ENCODE measurements at regions not wholly inside any gene's neighbourhood (a gene's known extent, or its start where the extent isn't known, plus 50 kb on each side); places are given as distances from the start of the nearest gene placed in this dataset.
"Not testable (repeated sequence)": the region's sequence is repeated elsewhere in the genome, so short reads cannot be mapped to it uniquely, and the experiment has no call there.

DNA sequence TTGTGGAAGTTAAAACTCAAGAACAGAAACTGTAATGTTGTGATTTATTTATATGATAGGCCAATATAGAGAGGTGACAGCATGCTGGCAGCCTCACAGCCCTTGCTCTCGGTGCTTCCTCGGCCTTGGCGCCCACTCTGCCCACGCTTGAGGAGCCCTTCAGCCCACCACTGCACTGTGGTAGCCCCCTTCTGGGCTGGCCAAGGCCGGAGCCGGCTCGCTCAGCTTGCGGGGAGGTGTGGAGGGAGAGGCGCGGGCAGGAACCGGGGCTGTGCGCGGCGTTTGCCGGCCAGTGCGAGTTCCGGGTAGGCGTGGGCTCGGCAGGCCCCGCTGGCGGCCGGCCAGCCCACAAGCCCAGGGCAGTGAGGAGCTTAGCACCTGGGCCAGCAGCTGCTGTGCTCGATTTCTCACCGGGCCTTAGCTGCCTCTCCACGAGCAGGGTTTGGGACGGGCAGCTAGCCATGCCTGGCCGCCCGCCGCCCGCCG lies 65.8 kb upstream of the SLC8A3 start (continued):
- TF ChIP-seq CHD2 (IDR thresholded peaks at IDR 0.05; ENCODE audit: low read length, partially characterized antibody), result no peak
- TF ChIP-seq PBX3 (IDR thresholded peaks at IDR 0.05), result no peak
- TF ChIP-seq FOXJ3 (CRISPR knock-in tag; IDR thresholded peaks at IDR 0.05), result no peak
- TF ChIP-seq TCF12 (IDR thresholded peaks at IDR 0.05), result no peak
- no peak for TF ChIP-seq FOXM1 (IDR thresholded peaks at IDR 0.05; ENCODE audit: low read depth)
- TF ChIP-seq NRF1 (IDR thresholded peaks at IDR 0.05; ENCODE audit: low read depth, low read length), result no peak
- TF ChIP-seq YY1 (IDR thresholded peaks at IDR 0.05; ENCODE audit: low read depth), result no peak

- H3K9me2 ChIP-seq; H3K9me3 ChIP-seq; H2AFZ ChIP-seq (ENCODE audit: low read depth); H4K20me1 ChIP-seq (ENCODE audit: insufficient read depth); DNase-seq; H3K4me3 ChIP-seq (ENCODE audit: low read depth in 2 of 2, low read length in 1 of 2); H3K9ac ChIP-seq; H3K4me1 ChIP-seq (ENCODE audit: control insufficient read depth in 1 of 2, insufficient read depth in 2 of 2, low read depth in 1 of 2, low read length in 1 of 2); H3F3A ChIP-seq (replicated peaks; ENCODE audit: insufficient read depth); POLR2A ChIA-PET; H3K27ac ChIP-seq (ENCODE audit: low read depth in 2 of 2, low read length in 1 of 2); H3K27me3 ChIP-seq (ENCODE audit: insufficient read depth); H3K79me2 ChIP-seq (ENCODE audit: insufficient read depth); H3K4me2 ChIP-seq; H3K36me3 ChIP-seq (replicated peaks in 1 of 2; ENCODE audit: control insufficient read depth in 1 of 2, insufficient read depth in 2 of 2, low read length in 1 of 2): not testable (repeated sequence)
- CTCF ChIA-PET, result interaction anchor here (0.7 to 0.9 kb wide), 2 partner anchors 24 to 180 kb away, joined by 3 read pairs; no protein-coding TSS in a partner anchor
- WGBS (ENCODE audit: low lambda C conversion rate), result 90% methylated on average over 4 of the region's 4 CpGs
Observed at GRCh38 chr14:70253547-70253946, 64.8 kb upstream of the SLC8A3 start.

GRCh38 chr14:70245026-70245425 lies 56.3 kb upstream of the SLC8A3 start:
- no peaks in the 10 kb centered on the region for H3F3A ChIP-seq (replicated peaks; ENCODE audit: insufficient read depth)
- POLR2A ChIA-PET, result no interaction called here
- 72% methylated on average over 2 of the region's 2 CpGs for WGBS (ENCODE audit: low lambda C conversion rate)
- no peak for TF ChIP-seq PBX3 (IDR thresholded peaks at IDR 0.05)
- no peak for TF ChIP-seq NFIC (IDR thresholded peaks at IDR 0.05; ENCODE audit: borderline replicate concordance)
- no peak for TF ChIP-seq REST (IDR thresholded peaks at IDR 0.05; ENCODE audit: low read depth, low read length)
- TF ChIP-seq EZH2phosphoT487 (IDR thresholded peaks at IDR 0.05; ENCODE audit: borderline replicate concordance, low read depth), result no peak
- TF ChIP-seq USF1 (IDR thresholded peaks at IDR 0.05; ENCODE audit: borderline replicate concordance, low read depth), result no peak
- no peak for TF ChIP-seq USF2 (IDR thresholded peaks at IDR 0.05; ENCODE audit: borderline replicate concordance, low read depth, low read length)
- TF ChIP-seq, protein P1, sequence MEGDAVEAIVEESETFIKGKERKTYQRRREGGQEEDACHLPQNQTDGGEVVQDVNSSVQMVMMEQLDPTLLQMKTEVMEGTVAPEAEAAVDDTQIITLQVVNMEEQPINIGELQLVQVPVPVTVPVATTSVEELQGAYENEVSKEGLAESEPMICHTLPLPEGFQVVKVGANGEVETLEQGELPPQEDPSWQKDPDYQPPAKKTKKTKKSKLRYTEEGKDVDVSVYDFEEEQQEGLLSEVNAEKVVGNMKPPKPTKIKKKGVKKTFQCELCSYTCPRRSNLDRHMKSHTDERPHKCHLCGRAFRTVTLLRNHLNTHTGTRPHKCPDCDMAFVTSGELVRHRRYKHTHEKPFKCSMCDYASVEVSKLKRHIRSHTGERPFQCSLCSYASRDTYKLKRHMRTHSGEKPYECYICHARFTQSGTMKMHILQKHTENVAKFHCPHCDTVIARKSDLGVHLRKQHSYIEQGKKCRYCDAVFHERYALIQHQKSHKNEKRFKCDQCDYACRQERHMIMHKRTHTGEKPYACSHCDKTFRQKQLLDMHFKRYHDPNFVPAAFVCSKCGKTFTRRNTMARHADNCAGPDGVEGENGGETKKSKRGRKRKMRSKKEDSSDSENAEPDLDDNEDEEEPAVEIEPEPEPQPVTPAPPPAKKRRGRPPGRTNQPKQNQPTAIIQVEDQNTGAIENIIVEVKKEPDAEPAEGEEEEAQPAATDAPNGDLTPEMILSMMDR (IDR thresholded peaks at IDR 0.05), result no peak
- TF ChIP-seq YY1 (IDR thresholded peaks at IDR 0.05; ENCODE audit: low read depth), result no peak
- TF ChIP-seq, protein P2, sequence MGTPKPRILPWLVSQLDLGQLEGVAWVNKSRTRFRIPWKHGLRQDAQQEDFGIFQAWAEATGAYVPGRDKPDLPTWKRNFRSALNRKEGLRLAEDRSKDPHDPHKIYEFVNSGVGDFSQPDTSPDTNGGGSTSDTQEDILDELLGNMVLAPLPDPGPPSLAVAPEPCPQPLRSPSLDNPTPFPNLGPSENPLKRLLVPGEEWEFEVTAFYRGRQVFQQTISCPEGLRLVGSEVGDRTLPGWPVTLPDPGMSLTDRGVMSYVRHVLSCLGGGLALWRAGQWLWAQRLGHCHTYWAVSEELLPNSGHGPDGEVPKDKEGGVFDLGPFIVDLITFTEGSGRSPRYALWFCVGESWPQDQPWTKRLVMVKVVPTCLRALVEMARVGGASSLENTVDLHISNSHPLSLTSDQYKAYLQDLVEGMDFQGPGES (IDR thresholded peaks at IDR 0.05; ENCODE audit: low read depth, low read length), result no peak
- no peak for TF ChIP-seq NRF1 (IDR thresholded peaks at IDR 0.05; ENCODE audit: low read depth, low read length)

More at GRCh38 chr14:70245026-70245425, 56.3 kb upstream of the SLC8A3 start:
- no peak overlapping the region for H3K9ac ChIP-seq
- no peaks in the 10 kb centered on the region for H3K36me3 ChIP-seq (replicated peaks in 1 of 2; ENCODE audit: control insufficient read depth in 1 of 2, insufficient read depth in 2 of 2, low read length in 1 of 2)
- no peak overlapping the region for H3K4me3 ChIP-seq (ENCODE audit: low read depth in 2 of 2, low read length in 1 of 2)
- no peaks in the 10 kb centered on the region for H3K79me2 ChIP-seq (ENCODE audit: insufficient read depth)
- no peak overlapping the region for H3K27ac ChIP-seq (ENCODE audit: low read depth in 2 of 2, low read length in 1 of 2)
- no peak overlapping the region for H2AFZ ChIP-seq (ENCODE audit: low read depth)
- no peak overlapping the region for H3K4me2 ChIP-seq
- DNase-seq, result no peak
- H3K9me2 ChIP-seq, result no peaks in the 10 kb centered on the region
- H3K4me1 ChIP-seq (ENCODE audit: control insufficient read depth in 1 of 2, insufficient read depth in 2 of 2, low read depth in 1 of 2, low read length in 1 of 2), result no peaks in the 10 kb centered on the region
- no peaks in the 10 kb centered on the region for H3K27me3 ChIP-seq (ENCODE audit: insufficient read depth)
- no peaks in the 10 kb centered on the region for H3K9me3 ChIP-seq
- H4K20me1 ChIP-seq (ENCODE audit: insufficient read depth), result no peaks in the 10 kb centered on the region
- CTCF ChIA-PET, result no interaction called here
